Heart left ventricle (tissue), 13 donors: ENCODE measurements at regions not wholly inside any gene's neighbourhood (a gene's known extent, or its start where the extent isn't known, plus 50 kb on each side); places are given as distances from the start of the nearest gene placed in this dataset.

Source experiments
- POLR2A ChIP-seq, 2 donors: fragments of 450-650 bp; IDR thresholded peaks; one replicate each; pipeline ENCODE4 v1.6.1; 2017; ENCODE audit warnings: antibody characterized with exemption in 2 of 2, mild to moderate bottlenecking in 2 of 2, moderate library complexity in 2 of 2
- TF ChIP-seq, protein P1 (sequence below), 12 donors: fragments of 200-600 bp; sonication (generic) in 4 of 12; IDR thresholded peaks; one replicate each; pipeline versions ENCODE4 v1.5.0 to v1.8.0; 2018 to 2022; ENCODE audit warnings: antibody characterized with exemption in 12 of 12, mild to moderate bottlenecking in 5 of 12
- donor health status: ischemic (EF 13 %, LVEDD 7.1; RV severe dilation, severe dysfunction).
- donor health status: DM: no; HTN: yes; CAD: no.
- donor health status: DM: no; HTN: no; CAD: no.
- donor health status: ischemic (EF 25% LVEDD 6.9; RV normal size, moderate dysfunction).
- donor health status: ischemic (EF 25% LVEDD 5.7; RV mildly dilated, moderate dysfunction).
- donor health status: ischemic (EF 35%, LVEDD 5.7; RV mildly dilated, moderate dysfunction).
- donor health status: nonischemic (EF 11% LVEDD 7.7; RV severe dilation, severe dysfunction).
- donor health status: DM: yes; HTN: yes; CAD: no.
- donor health status: PGD.
- donor health status: ischemic (EF 29% LVEDD 5.4; RV normal size, mild dysfunction).
- donor health status: nonischemic (EF 23%, LVEDD 6.1; RV moderate dilation, normal function).

DNA sequence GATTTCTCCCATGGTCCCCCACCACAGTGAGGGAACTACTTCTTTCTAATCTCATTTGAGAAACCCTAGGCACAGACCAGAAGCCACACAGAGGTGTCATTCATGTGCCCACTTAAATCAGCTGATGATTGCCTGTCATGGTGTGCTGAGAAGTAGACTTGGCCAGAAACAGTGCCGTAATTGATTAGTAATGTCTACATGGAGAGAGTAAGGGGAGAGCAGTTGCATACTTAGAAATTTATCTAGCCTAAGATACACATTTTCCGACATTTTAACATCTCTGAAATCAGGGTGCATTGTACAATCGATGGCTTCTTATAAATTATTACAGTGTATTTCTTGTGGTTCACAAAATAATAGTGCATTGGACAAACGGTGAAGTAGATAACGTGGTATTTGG, 271.8 kb downstream of the IRF8 start:
- TF ChIP-seq, protein P1, sequence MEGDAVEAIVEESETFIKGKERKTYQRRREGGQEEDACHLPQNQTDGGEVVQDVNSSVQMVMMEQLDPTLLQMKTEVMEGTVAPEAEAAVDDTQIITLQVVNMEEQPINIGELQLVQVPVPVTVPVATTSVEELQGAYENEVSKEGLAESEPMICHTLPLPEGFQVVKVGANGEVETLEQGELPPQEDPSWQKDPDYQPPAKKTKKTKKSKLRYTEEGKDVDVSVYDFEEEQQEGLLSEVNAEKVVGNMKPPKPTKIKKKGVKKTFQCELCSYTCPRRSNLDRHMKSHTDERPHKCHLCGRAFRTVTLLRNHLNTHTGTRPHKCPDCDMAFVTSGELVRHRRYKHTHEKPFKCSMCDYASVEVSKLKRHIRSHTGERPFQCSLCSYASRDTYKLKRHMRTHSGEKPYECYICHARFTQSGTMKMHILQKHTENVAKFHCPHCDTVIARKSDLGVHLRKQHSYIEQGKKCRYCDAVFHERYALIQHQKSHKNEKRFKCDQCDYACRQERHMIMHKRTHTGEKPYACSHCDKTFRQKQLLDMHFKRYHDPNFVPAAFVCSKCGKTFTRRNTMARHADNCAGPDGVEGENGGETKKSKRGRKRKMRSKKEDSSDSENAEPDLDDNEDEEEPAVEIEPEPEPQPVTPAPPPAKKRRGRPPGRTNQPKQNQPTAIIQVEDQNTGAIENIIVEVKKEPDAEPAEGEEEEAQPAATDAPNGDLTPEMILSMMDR (IDR thresholded peaks at IDR 0.05): no peak
- no peak for TF ChIP-seq POLR2A (IDR thresholded peaks at IDR 0.05)
